EH (cell line): ENCODE measurements at regions not wholly inside any gene's neighbourhood (a gene's known extent, or its start where the extent isn't known, plus 50 kb on each side); places are given as distances from the start of the nearest gene placed in this dataset.

Experiments
- DNase-seq: peaks from one replicate; pipeline ENCODE4 v3.0.0-alpha.2; 2015; ENCODE audit warnings: low read depth

DNA sequence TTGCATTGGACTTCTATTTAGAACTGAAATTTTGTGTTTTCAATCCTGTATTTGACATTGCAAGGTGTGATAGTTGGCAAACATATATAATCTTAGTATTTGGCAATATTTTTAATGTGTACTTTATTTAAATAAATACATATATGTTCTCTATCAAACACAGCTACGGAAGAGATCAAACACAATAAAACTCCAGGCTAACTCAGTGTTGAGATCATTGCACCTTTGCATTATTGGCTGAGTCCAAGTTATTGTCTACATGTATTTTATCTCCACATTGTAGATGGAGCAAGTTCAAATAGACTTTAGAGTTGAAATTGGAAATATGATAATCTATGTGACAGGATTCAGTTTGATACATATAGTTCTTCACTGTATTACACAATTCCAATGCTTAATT lies 176.7 kb downstream of the ST6GAL2 start:
- no peak for DNase-seq

DNA sequence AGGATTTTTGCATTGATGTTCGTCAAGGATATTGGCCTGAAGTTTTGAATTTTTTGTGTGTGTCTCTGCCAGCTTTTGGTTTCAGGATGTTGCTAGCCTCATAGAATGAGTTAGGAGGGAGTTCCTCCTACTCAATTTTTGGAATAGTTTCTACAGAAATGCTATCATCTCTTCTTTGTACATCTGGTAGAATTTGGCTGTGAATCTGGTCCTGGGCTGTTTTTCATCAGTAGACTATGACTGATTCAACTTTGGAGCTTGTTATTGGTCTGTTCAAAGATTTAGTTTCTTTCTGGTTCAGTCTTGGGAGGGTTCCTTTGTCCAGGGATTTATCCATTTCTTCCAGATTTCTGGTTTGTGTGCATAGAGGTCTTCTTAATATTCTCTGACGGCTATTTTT lies 166.7 kb downstream of the ST6GAL2 start:
- no peak for DNase-seq

DNA sequence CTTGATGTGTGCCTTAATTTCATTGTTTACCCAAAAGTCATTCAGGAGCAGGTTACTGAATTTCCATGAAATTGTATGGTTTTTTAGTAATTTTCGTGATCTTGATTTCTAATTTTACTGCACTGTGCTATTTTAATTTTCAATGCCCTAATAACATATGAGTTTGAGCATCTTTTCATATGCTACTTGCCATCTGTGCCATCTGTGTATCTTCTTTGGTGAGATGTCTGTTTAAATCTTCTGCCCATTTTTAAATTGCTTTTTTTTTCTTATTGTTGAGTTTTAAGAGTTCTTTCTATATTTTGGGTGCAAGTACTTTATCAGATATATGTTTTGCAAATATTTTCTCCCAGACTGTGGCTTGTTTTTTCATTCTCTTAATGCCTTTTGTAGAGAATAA lies 165.9 kb downstream of the ST6GAL2 start:
- DNase-seq: no peak

DNA sequence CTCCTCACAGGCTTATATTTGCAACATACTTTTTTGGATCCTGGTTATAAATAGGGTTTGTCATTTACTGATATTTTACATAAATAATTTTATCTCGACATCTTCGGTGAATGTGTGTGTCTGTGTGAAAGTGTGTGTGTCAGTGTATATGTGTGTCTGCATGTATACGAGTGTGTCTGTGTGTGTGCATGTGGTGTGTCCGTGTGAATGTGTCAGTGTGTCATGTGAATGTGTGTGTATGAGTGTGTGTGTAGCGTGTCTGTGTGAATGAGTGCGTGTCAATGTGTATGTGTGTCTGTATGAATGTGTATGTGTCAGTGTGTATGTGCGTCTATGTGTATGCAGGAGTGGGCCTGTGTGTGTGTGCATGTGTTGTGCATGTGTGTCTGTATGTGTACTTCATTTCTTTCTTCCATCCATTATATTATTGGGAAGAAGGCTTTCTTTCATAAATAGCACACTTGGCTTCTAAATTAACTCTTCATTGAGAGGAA lies 161.6 kb downstream of the ST6GAL2 start:
- no peak for DNase-seq

DNA sequence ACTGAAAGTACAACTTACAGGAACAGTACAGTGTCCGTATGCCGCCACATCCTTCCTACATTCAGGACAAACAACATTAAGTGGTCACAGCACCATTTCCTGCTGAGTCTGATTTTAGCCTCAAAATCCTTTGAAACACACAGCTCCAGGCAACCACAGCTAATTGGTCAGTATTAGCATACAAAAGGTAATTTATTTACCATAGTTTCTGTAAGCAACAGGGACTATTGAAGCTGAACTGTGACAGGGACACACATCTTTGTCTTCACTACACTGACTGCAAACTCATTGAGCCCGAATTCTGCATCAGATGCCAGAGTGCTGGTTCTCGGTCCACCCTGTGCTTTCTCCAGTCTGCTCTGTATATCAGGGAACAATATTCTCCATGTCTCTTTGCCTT lies 151.8 kb downstream of the ST6GAL2 start:
- no peak for DNase-seq

DNA sequence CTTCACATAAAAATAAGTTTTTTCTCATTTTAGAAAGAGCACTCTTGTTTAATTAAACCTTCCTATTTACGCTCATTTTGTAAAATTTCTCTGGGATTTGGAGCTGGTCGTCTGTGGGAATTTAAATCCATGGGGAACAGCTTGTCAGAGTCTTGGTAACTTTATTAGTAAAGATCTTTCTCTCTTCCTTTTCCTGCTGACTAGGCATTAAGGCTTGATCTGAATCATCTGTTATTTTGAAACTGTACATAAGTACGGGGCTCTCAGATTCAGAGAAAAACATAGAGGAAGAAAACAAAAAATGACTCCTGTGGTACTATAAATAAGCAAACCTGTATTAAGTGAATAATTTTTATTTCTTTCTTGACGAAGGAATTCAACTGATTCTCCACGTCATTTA lies 150.2 kb downstream of the ST6GAL2 start:
- no peak for DNase-seq

DNA sequence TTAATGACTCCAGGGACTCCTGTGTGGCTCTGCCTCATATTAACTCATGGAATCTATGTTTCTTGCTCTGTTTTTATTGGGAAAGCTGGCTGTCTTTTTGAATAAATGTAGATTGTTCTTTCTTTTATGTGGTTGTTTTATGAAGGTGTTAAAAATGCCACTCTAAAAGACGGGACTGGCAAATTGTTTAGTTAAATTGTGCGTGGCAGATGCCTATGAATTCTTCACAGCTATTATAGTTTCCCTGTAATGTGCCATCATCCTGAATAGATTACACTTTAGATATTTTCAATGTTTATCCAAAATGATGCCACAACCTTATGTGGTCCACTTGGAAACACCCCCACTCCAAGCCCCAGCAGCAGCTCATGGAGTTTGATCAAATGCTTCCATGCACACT lies 149.7 kb downstream of the ST6GAL2 start:
- no peak for DNase-seq

DNA sequence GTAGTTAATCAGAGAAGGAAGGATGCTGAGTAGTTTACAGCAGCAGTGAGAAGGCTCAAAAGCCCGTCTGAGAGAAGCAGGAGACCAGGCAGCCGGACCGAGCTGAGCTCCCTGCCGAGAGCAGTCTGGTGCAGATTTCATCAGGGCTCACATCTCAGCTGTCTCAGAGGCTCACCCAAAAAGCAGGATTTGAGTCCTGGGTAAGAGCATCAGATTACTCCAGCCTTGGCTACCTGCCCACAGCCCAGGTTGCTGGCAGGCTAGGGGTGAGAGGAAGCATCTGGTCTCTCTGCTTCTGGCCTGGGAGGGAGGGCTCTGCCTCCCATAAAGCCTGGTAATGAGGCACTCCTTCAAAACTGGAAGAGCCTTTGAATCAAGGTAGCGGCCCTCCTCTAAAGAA lies 140.5 kb downstream of the ST6GAL2 start:
- DNase-seq: no peak

DNA sequence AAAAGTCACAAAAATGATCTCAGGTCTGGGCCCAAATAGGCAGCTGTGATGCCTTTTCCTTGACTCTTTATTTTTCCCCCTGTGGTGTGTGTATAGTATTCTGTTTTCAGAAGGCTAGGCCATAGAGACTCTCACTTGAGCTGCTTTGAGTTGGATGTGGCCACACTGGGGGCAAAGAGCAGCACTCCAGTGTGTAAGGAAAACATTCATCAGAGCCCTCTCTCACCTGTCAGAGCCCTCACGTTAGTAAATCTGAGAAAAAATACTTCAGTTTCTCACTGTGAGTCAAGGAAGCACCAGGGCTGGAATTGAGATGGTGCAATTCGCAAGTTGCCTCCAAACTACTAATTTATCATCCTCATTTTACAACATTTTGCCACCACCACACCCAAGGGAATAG lies 136.1 kb downstream of the ST6GAL2 start:
- DNase-seq: no peak
